ENCODE measurements at regions not wholly inside any gene's neighbourhood (a gene's known extent, or its start where the extent isn't known, plus 50 kb on each side); places are given as distances from the start of the nearest gene placed in this dataset.
A peak's percentile ranks its signal among the peaks of the same experiment; 100 is the strongest.

GRCh38 chr12:13749389-13749788 lies 232.0 kb downstream of the GRIN2B start:
- DNase-seq = no peak

DNA sequence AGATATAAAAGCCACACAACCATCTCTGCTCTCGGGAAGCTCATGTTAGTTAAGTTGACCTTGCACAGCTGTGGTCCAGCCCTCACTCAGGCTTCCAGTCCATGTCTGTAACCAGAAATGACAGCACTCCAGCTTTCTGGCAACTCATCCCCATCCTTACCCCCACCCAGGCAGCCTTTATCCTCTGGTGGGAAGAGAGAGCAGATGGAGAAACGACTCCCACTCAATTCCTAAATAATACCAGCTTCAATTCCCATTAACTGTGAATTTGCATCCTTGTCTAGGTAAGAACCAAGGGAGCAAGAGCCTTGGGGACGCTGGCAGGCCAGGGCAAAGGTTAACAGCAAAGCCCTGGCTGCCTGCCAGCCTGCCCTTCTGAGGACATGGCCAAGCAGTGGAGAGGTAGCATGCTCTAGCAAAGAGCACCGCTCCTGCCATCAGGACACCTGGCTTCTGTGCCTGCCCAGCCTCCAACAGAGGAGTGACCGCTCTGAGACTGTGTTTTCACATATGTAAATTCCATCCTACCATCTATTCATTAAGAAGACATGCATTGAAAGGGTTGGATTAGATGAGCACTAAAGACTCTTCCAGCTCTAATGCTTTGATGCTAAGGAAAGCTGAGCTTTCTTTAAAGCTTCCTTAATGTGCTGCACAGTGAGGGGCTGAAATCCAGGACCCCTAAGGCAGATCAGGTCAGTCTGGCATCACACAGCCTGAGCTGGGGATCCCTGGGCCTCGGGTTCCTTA lies 236.1 kb downstream of the GRIN2B start:
- DNase-seq = no peak

DNA sequence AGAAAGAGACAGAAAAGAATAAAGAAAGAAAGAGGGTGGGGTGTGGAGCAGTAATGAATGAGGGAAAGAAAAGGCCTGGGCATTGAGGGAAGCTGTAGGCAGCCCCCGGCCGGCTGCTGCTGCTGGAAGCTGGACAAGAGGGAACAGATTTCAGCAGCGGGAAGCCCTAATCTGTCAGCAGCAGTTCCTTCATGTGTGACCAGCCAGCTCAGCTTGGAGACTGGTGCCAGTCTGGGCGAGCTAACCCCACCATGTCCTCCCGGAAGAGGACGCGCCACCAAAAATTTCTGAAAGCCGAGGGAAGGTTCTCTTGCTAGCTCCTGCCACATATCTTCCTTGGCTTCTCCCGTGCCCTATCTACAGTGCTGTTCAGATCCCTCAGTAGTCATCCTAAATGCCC lies 236.8 kb downstream of the GRIN2B start:
- DNase-seq = no peak

- DNase-seq = peak; percentile 35
Observed at GRCh38 chr12:13740149-13740545, 241.3 kb downstream of the GRIN2B start.

DNA sequence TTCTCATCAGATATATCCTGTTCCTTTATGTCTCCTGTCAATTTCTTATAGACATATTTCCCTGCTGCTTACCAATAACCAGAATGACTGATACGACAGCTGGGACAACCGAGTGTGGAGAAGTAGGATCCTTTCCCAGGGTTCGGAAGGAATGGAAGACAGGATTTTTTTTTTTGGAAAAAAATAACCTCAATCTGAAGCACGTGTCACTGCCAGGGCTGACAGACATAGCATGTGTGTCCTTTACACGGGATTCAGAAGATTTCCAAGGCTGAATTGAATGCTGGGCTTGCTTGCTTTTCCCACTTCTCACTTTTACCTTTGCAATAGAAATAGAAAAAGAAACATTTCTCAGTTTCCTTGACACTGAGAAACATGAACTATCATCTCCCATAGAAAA lies 245.7 kb downstream of the GRIN2B start:
- DNase-seq = no peak

DNA sequence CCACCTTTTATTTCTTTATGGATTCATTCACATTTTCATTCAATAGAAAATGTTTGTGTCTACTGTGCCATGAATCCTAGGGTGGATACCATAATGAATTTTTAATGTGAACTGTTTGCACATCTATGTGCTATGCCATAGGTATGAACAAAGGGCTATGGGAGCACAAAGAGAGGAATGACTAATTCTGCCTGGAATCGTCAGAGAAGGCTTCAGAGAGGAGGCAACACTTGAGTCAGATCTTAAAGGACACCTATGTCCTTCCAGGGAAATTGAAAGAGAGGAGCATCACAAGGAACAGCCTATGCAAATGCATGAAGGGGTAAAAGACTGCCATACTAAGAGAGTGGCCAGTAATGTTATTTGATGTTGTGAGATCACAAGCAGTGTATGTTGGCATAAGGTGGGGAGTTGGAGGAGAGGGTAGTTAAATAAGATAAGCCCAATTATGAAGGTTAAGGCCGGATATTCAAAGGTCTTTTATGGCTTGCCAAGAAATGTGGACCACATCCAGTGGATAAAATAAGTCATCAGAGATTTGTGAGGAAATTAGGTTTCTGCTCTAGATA lies 246.7 kb downstream of the GRIN2B start:
- DNase-seq = no peak

GRCh38 chr12:13727707-13728195 lies 253.7 kb downstream of the GRIN2B start:
- no peak for DNase-seq

DNA sequence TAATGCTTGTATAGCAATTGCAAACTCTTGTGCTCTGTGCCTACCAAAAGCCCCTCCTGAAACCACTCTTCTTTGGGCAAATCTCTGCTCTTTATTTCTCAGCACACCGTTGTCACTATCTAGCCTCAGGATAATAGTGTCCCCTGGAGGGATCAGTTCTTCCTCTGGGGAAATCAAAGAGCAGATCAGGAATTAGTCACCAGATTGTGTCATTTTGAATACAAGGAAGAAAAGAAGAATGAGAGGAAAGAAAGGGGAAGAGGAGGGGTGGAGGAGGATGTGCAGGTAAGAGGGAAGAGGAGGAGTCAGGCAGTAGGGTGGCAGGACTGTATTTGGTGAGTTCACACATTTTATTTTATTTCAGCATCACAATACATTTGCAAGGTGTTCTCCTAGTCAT lies 256.4 kb downstream of the GRIN2B start:
- no peak for DNase-seq

- no peak for DNase-seq
Observed at GRCh38 chr12:13724136-13724535, 257.3 kb downstream of the GRIN2B start.

DNA sequence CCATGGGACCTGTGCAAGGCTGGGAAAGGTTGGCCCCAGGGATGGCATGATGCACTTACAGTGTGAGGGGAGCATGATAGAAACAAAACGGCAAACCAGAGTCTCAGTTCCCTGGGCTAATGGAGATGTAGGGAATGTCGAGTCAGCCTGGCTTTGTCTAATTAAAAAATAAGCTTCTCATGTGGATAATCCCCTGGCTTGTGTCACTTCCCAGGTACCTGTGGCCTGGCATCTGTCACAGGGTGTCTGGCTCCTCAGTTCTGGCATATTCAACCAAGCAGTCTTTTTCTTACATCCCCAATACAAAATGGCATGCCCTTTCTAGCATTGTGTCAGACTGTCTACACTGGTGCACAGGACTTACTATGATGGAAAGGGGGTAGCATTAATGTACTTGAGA lies 261.4 kb downstream of the GRIN2B start:
- DNase-seq = no peak

GRCh38 chr12:13718271-13718670 lies 263.1 kb downstream of the GRIN2B start:
- no peak for DNase-seq

GRCh38 chr12:13716119-13716518 lies 265.3 kb downstream of the GRIN2B start:
- DNase-seq = no peak

- DNase-seq = no peak
Observed at GRCh38 chr12:13713556-13714410, 267.6 kb downstream of the GRIN2B start.

- no peak for DNase-seq
Observed at GRCh38 chr12:13707829-13708228, 273.6 kb downstream of the GRIN2B start.

DNA sequence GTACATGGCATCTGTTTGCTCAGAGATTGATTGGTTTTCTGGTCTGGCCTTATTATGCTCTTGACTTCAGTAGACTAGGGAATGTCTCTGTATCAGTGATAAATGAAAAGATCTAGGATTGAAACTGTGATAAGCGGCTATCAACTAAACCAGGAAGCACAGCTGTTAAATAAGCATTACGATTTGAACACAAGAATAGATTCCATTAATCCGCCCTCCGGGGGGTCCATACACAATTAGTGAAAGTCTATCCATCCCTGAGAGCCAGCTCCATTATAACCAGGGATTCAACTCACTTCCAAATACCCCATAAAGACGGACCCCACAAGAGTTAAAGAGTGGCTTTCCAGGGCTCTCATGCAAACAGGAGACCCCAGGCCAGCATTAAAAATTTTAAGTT lies 279.0 kb downstream of the GRIN2B start:
- no peak for DNase-seq

DNA sequence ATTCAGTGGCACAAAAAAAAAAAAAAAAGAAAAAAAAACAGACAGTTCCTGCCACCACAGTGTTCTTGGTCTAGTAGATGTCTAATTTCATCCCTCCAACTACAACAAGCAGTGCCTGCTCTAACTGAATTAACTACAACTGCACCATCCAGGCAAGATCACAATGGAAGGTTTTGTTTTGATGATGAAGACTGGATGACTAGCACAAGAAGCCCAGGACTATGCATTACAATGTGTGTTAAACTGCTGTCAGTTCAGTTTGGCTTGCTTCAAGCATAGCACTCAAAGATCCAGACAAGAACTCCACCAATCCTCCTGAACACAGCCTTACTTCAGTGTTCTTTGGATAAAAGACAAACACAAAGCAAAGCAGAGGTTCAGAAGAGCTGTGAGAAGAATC lies 279.9 kb downstream of the GRIN2B start:
- no peak for DNase-seq

DNA sequence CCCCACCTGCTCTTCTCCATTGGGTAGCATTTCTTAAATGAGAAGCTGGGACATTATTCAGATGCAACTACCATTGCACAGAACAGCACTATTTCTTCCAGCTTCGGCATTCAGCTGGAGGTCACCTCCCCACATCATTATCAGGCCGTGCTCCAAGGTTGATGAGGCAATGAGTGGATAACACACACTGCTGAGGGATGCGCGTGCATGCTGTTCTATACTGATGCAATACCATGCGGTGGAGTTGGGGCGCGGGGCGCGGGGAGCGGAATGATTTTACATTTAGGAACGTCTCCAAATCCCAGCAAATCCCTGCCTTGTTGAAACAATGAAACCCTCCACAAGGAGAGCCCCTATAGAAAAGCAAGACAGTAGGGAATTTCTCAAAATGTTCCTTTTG lies 283.4 kb downstream of the GRIN2B start:
- DNase-seq = no peak

DNA sequence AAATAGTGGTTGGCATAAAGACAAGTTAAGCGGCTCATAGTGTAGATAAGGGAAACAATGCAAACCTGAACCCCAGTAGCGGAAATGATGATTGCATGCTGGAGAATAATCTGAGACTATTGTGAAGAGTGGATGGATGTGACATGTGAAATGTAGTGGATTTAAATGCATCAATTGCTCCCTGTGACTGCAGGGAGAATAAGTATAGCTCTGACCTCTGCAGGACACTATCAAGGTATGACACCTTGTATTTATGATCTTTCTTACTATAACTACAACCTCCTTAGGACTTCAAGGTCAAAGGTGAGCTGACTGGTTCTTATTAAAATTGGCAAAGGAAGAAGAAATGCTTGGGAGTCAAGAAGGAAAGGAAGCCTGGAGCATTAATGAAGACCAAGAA lies 285.6 kb downstream of the GRIN2B start:
- DNase-seq = no peak

GRCh38 chr12:13692332-13692731 lies 289.1 kb downstream of the GRIN2B start:
- DNase-seq = no peak

DNA sequence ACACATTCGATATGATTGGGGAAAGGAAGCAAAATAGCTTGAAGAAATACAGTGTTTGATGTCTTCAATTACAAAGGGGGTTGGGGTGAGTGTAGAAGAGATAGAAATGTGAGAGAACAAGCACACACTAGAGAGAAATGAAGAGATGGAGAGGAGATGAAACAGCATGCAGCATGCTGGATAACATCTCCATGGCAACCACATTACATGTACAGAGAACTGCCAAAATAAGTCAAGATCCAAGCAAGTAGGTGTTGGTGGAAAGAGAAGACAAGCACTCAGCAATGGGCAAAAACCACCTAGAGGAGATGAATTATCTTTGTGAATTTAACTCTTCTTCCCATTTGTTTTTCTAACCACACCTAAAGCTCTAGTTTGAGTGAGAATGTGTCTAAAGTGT lies 289.8 kb downstream of the GRIN2B start:
- no peak for DNase-seq

GRCh38 chr12:13687633-13688032 lies 293.8 kb downstream of the GRIN2B start:
- no peak for DNase-seq

GRCh38 chr12:13686260-13686659 lies 295.1 kb downstream of the GRIN2B start:
- DNase-seq = no peak

DNA sequence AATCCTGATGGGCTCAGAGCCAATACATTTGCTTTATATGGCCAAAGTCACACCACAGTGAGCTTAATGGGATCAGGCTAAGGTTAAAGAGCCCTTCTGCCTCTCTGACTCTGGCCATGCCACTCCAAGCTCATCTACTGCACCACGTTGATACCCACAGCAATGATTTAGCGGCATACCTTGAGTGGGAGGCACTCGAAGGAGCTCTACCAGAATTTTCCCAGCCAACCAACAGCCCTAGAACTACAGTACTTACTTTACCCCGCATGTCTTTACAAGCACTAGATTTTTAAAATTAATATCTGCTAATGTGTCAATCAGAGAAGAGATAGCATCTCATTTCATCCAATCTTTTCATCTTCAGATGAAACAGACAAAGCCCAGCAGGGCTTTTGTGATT lies 300.5 kb downstream of the GRIN2B start:
- no peak for DNase-seq

DNA sequence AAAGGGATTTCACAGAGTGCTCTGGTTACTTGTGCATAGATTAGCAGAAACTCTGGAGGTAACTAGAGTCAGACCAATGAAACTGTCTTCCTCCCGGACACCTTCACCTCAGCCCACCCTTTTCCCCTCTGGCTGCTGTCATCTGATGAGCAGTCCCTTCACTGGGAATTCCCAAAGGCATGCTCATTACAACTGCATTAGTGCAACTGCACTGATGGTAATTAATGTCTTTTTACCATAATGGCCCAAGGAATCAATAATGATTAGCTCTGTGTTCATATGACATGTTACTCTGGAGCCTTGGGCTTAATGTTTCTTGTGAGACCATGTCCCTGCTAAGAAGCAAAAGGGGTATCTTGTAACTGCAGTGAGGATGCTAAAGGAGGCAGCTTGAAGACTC lies 304.5 kb downstream of the GRIN2B start:
- no peak for DNase-seq
